ENCODE measurements at regions not wholly inside any gene's neighbourhood (a gene's known extent, or its start where the extent isn't known, plus 50 kb on each side); places are given as distances from the start of the nearest gene placed in this dataset.

DNA sequence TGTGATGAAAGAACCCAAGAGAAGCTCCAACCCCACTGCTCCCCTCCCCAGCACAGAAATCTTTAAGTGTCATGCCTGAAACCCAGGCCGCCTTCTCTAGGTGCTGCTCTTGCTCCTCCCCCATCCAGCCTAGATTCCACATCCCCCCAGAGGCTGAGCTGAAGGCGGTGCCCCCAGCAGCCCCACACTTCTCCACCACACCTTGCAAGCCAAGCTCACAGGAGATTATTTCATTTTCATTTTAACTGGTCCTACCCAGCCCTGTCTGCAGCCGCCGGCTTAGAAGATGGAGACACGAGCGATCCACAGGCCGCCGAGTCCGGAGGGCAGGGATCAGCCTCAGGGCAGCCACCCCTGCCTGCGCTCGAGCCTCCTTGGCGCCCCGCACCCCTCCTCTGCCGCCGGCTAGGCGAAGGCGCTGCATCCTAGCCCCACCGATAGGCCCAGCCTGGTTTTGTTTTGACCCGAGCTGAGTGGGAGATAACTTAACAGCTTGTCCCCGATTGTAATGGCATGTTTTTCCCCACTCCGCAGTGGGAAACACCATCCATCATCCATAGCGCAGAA is 125.3 kb downstream of the RBFOX3 start:
- H3K27me3 ChIP-seq (ENCODE audit: control insufficient read depth in 2 of 2, insufficient read depth in 1 of 2, low read length in 1 of 2): peaks cover 7 to 41% of the 10 kb centered on the region in 2 donors
- no peak for DNase-seq (ENCODE audit: low read depth in 6 of 9, low spot score in 9 of 9)
- H3K4me1 ChIP-seq (ENCODE audit: control insufficient read depth in 2 of 2, insufficient read depth in 2 of 2, low read length in 2 of 2): no peaks in the 10 kb centered on the region
- no peak overlapping the region for H3K4me3 ChIP-seq (ENCODE audit: low read length in 2 of 2)
- 32% methylated on average over 22 of the region's 22 CpGs for WGBS
- no peaks in the 10 kb centered on the region for H3K36me3 ChIP-seq (ENCODE audit: control insufficient read depth in 2 of 2, insufficient read depth in 2 of 2, low read length in 1 of 2)
- H3K9me3 ChIP-seq (ENCODE audit: control insufficient read depth in 2 of 2, insufficient read depth in 1 of 2, low read length in 1 of 2): peaks cover 0 to 2% of the 10 kb centered on the region in 2 donors
- no peak overlapping the region for H3K27ac ChIP-seq (ENCODE audit: low read depth in 1 of 2, low read length in 1 of 2)

DNA sequence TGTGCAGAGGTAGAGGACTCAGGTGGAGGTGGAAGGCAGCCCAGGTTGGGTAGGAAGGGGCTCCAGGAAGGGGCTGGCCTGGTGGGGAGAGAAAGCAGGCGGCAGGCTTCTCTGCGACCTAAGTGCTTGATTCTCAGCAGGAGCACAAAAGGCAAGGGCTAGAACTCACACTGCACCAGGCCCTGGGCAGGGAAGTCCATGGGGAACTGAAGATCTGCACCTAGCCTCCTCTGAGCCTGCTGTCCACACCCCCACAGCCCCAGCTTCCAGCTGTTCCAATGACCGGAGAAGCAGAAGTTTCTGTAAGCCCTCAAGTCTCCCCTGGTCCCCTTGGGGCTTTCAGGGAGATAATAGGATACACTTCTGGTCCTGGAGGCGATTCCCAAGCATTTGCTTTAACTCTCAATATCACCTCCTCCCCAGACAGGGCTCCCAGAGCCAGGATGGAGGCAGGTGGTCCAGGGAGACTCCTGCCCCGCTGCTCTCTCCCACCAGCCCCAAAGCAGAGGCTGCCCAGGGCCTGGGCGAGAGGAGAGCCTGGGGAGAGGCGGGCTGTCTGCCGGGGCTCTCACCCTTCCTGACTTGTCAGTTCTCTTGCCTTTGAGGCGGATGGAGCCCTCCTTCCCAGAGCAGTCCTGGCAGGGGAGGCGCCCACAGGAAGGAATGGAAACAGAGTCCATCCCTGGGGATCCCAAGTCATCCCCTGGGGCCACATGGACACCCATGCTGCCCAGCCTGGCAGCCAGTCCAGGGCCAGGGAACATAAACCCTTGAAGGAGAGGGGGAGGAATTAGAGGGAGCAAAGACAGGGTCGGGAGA is 126.0 kb downstream of the RBFOX3 start:
- DNase-seq (ENCODE audit: low read depth in 6 of 9, low spot score in 9 of 9): no peak
- 56% methylated on average over 11 of the region's 11 CpGs for WGBS
- peaks cover 7 to 41% of the 10 kb centered on the region in 2 donors for H3K27me3 ChIP-seq (ENCODE audit: control insufficient read depth in 2 of 2, insufficient read depth in 1 of 2, low read length in 1 of 2)

DNA sequence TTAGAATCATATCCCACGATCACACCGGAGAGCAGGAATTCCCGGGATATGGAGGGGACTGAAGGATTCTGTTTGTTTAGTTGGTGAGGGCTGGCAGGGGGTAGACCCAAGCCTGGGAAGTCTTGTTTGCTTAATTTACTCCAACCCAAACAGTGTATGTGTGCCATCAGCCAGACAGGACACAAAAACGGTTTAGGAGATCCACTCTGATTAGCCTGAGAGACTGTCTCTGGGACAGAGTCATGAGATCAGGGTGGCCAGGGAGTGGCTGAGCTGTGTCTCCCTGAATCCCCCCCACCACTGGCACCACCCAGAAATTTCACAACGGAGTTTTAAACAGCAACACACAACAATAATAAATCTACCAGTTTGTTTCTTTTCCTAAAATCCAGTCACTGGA is 127.0 kb downstream of the RBFOX3 start:
- 81% methylated on average over 5 of the region's 5 CpGs for WGBS

More for the DNA sequence above, 126.0 kb downstream of the RBFOX3 start:
- no peaks in the 10 kb centered on the region for H3K4me1 ChIP-seq (ENCODE audit: control insufficient read depth in 2 of 2, insufficient read depth in 2 of 2, low read length in 2 of 2)
- peaks cover 0 to 2% of the 10 kb centered on the region in 2 donors for H3K9me3 ChIP-seq (ENCODE audit: control insufficient read depth in 2 of 2, insufficient read depth in 1 of 2, low read length in 1 of 2)
- H3K36me3 ChIP-seq (ENCODE audit: control insufficient read depth in 2 of 2, insufficient read depth in 2 of 2, low read length in 1 of 2): no peaks in the 10 kb centered on the region
- H3K27ac ChIP-seq (ENCODE audit: low read depth in 1 of 2, low read length in 1 of 2): no peak overlapping the region
- H3K4me3 ChIP-seq (ENCODE audit: low read length in 2 of 2): no peak overlapping the region

DNA sequence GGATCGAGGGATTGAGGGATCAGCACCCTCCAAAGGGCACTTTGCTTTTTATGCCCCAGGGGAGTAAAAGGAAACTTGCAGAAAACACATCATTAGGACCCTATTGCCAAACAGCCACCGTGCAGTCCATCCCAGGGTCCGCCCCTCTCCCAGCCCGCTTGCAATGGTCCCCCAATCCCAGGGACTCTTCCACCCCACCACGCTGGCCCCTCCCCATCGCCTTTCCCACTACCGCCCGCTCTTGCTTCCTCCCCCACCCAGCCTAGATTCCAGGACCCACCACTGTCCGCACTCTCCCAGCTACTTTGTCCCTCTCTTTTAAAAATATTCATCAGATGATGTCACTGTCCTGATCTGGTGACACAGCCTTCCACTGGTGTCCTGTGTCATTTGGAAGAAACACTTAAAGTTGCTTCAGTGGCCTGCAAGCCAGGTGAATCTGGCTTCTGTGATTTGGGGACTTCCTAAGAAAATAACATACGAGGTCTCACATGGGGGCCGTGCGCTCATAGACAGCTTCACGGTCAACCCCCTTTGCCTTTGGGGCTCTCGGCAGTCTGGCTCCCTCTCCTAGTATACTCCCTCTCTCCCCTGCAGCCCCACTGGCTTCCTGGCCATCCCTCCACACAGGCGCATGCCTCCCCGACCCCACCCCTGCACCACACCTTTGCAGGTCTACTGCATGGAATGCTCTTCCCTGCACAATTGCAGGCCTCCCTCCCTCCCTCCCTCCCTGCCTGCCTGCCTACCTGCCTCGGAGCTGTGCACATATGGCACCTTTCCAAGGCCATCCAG is 127.9 kb downstream of the RBFOX3 start:
- no peaks in the 10 kb centered on the region for H3K4me1 ChIP-seq (ENCODE audit: control insufficient read depth in 2 of 2, insufficient read depth in 2 of 2, low read length in 2 of 2)
- H3K27me3 ChIP-seq (ENCODE audit: control insufficient read depth in 2 of 2, insufficient read depth in 1 of 2, low read length in 1 of 2): peaks cover 7 to 43% of the 10 kb centered on the region in 2 donors
- WGBS: 18% methylated on average over 17 of the region's 17 CpGs
- H3K9me3 ChIP-seq (ENCODE audit: control insufficient read depth in 2 of 2, insufficient read depth in 1 of 2, low read length in 1 of 2): peaks cover 0 to 2% of the 10 kb centered on the region in 2 donors
- H3K36me3 ChIP-seq (ENCODE audit: control insufficient read depth in 2 of 2, insufficient read depth in 2 of 2, low read length in 1 of 2): no peaks in the 10 kb centered on the region
- no peak overlapping the region for H3K27ac ChIP-seq (ENCODE audit: low read depth in 1 of 2, low read length in 1 of 2)
- no peak for DNase-seq (ENCODE audit: low read depth in 6 of 9, low spot score in 9 of 9)
- H3K4me3 ChIP-seq (ENCODE audit: low read length in 2 of 2): no peak overlapping the region

More for the DNA sequence above, 127.0 kb downstream of the RBFOX3 start:
- DNase-seq (ENCODE audit: low read depth in 6 of 9, low spot score in 9 of 9): no peak
- Histone ChIP-seq H3K27me3 (ENCODE audit: control insufficient read depth in 2 of 2, insufficient read depth in 1 of 2, low read length in 1 of 2) (peaks cover 7 to 41% of the 10 kb centered on the region in 2 donors), H3K36me3 (ENCODE audit: control insufficient read depth in 2 of 2, insufficient read depth in 2 of 2, low read length in 1 of 2) (no peaks in the 10 kb centered on the region), H3K4me1 (ENCODE audit: control insufficient read depth in 2 of 2, insufficient read depth in 2 of 2, low read length in 2 of 2) (no peaks in the 10 kb centered on the region), H3K4me3 (ENCODE audit: low read length in 2 of 2) (no peak overlapping the region), H3K9me3 (ENCODE audit: control insufficient read depth in 2 of 2, insufficient read depth in 1 of 2, low read length in 1 of 2) (peaks cover 0 to 2% of the 10 kb centered on the region in 2 donors), H3K27ac (ENCODE audit: low read depth in 1 of 2, low read length in 1 of 2) (no peak overlapping the region)

DNA sequence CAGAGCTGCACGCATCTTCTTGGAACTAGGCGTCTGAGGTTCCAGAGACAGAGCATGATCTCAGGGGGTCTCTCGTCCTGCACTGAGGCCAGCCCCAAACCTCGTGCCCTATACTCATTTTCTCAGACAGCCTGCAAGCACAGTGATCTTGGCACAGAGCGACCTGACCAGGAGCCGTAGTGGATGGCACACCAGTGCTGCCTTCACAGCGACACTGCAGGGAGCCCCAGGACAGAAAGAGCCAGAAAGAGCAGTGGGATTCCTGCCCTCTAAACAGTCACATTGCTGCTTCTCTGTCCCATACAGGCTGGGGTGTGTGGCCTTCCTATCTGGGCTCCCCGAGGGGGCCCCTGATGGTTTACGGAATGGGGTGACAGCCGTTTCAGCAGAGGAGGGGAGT is 131.0 kb downstream of the RBFOX3 start:
- peaks cover 0 to 27% of the 10 kb centered on the region in 2 donors for H3K27me3 ChIP-seq (ENCODE audit: control insufficient read depth in 2 of 2, insufficient read depth in 1 of 2, low read length in 1 of 2)

DNA sequence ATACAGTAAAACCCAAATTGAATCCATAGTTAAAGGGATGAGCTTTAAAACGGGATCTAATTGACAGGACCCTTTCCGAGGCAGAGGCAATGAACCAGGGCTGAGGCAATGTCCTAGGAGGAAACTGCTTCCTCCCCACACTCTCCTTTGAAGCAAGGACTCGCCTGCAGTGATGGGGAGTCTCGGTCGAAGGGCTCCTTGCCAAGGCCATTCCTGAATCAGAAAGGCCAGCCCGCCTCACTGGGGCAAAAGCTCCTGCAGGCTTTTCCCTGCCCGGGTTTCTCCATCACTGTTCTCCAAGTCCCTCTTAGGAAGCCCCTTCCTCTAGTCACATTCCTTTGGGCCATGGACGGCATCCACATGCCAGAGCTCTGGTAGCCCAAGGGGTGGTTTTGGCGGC is 132.0 kb downstream of the RBFOX3 start:
- WGBS: 81% methylated on average over 9 of the region's 9 CpGs
- Histone ChIP-seq H3K4me1 (ENCODE audit: control insufficient read depth in 2 of 2, insufficient read depth in 2 of 2, low read length in 2 of 2) (no peaks in the 10 kb centered on the region), H3K9me3 (ENCODE audit: control insufficient read depth in 2 of 2, insufficient read depth in 1 of 2, low read length in 1 of 2) (peaks cover 0 to 2% of the 10 kb centered on the region in 2 donors), H3K36me3 (ENCODE audit: control insufficient read depth in 2 of 2, insufficient read depth in 2 of 2, low read length in 1 of 2) (no peaks in the 10 kb centered on the region), H3K27ac (ENCODE audit: low read depth in 1 of 2, low read length in 1 of 2) (no peak overlapping the region), H3K27me3 (ENCODE audit: control insufficient read depth in 2 of 2, insufficient read depth in 1 of 2, low read length in 1 of 2) (peaks cover 0 to 17% of the 10 kb centered on the region in 2 donors), H3K4me3 (ENCODE audit: low read length in 2 of 2) (no peak overlapping the region)
- no peak for DNase-seq (ENCODE audit: low read depth in 6 of 9, low spot score in 9 of 9)

More for the DNA sequence above, 131.0 kb downstream of the RBFOX3 start:
- DNase-seq (ENCODE audit: low read depth in 6 of 9, low spot score in 9 of 9): no peak
- 89% methylated on average over 10 of the region's 10 CpGs for WGBS
- H3K9me3 ChIP-seq (ENCODE audit: control insufficient read depth in 2 of 2, insufficient read depth in 1 of 2, low read length in 1 of 2): peaks cover 0 to 2% of the 10 kb centered on the region in 2 donors
- H3K36me3 ChIP-seq (ENCODE audit: control insufficient read depth in 2 of 2, insufficient read depth in 2 of 2, low read length in 1 of 2): no peaks in the 10 kb centered on the region
- no peak overlapping the region for H3K4me3 ChIP-seq (ENCODE audit: low read length in 2 of 2)
- H3K4me1 ChIP-seq (ENCODE audit: control insufficient read depth in 2 of 2, insufficient read depth in 2 of 2, low read length in 2 of 2): no peaks in the 10 kb centered on the region
- H3K27ac ChIP-seq (ENCODE audit: low read depth in 1 of 2, low read length in 1 of 2): no peak overlapping the region

DNA sequence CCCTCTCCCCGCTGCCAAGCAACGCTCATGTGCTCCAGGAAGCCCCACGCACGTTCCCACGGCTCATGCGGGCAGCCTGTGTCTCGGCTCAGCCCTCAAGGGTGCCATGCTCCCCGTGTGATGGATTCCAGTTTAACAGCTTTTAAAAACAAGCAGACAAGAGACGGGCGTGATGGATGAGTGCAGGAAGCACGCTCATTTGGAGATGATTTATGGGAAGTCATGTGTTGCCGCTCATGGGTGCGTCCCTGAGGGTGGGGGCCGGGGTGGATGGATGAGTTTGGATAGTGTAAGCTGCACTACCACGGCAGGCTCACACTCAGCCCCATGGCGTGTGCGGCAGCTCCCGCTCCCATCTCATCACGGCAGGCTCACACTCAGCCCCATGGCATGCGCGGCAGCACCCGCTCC is 132.8 kb downstream of the RBFOX3 start:
- DNase-seq (ENCODE audit: low read depth in 6 of 9, low spot score in 9 of 9): no peak
- Histone ChIP-seq H3K4me1 (ENCODE audit: control insufficient read depth in 2 of 2, insufficient read depth in 2 of 2, low read length in 2 of 2) (no peaks in the 10 kb centered on the region), H3K4me3 (ENCODE audit: low read length in 2 of 2) (no peak overlapping the region), H3K27me3 (ENCODE audit: control insufficient read depth in 2 of 2, insufficient read depth in 1 of 2, low read length in 1 of 2) (peaks cover 0 to 11% of the 10 kb centered on the region in 2 donors), H3K36me3 (ENCODE audit: control insufficient read depth in 2 of 2, insufficient read depth in 2 of 2, low read length in 1 of 2) (no peaks in the 10 kb centered on the region), H3K27ac (ENCODE audit: low read depth in 1 of 2, low read length in 1 of 2) (no peak overlapping the region), H3K9me3 (ENCODE audit: control insufficient read depth in 2 of 2, insufficient read depth in 1 of 2, low read length in 1 of 2) (peaks cover 0 to 2% of the 10 kb centered on the region in 2 donors)
- 70% methylated on average over 22 of the region's 22 CpGs for WGBS

DNA sequence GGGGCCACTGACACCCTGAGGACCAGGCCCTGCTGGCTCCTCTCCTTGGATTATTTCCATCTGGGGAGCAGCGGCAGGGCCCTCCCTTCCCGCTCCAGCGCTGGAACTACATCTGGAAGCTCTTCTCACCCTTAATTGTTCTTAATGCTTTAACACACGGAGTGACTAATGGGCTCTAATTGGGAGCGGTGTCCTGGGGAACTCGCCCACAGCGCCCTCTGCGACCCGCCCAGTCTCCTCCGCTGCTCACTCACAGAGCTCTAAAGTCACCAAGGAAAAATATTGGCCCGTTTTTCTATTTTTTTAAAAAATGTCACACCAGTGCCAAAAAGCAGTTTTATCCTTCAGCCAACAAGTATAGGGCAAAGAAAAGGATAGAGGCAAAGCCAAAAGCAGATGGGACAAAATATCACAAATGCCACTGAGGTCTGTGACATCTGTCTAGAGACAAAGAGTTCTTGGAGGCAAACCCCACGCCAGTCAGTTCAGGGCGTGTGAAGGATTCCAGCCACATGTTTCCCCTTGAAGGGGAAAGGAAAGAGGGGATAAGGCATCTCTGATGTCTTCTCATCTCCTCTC is 134.7 kb downstream of the RBFOX3 start:
- no peak for DNase-seq (ENCODE audit: low read depth in 6 of 9, low spot score in 9 of 9)
- no peak overlapping the region for H3K4me3 ChIP-seq (ENCODE audit: low read length in 2 of 2)
- peaks cover 0 to 6% of the 10 kb centered on the region in 2 donors for H3K27me3 ChIP-seq (ENCODE audit: control insufficient read depth in 2 of 2, insufficient read depth in 1 of 2, low read length in 1 of 2)
- no peak overlapping the region for H3K27ac ChIP-seq (ENCODE audit: low read depth in 1 of 2, low read length in 1 of 2)
- 57% methylated on average over 13 of the region's 13 CpGs for WGBS
- H3K9me3 ChIP-seq (ENCODE audit: control insufficient read depth in 2 of 2, insufficient read depth in 1 of 2, low read length in 1 of 2): no peaks in the 10 kb centered on the region
- no peaks in the 10 kb centered on the region for H3K36me3 ChIP-seq (ENCODE audit: control insufficient read depth in 2 of 2, insufficient read depth in 2 of 2, low read length in 1 of 2)
- H3K4me1 ChIP-seq (ENCODE audit: control insufficient read depth in 2 of 2, insufficient read depth in 2 of 2, low read length in 2 of 2): no peaks in the 10 kb centered on the region

All from thymus (tissue), 11 donors.